ENCODE measurements at regions not wholly inside any gene's neighbourhood (a gene's known extent, or its start where the extent isn't known, plus 50 kb on each side); places are given as distances from the start of the nearest gene placed in this dataset.

DNA sequence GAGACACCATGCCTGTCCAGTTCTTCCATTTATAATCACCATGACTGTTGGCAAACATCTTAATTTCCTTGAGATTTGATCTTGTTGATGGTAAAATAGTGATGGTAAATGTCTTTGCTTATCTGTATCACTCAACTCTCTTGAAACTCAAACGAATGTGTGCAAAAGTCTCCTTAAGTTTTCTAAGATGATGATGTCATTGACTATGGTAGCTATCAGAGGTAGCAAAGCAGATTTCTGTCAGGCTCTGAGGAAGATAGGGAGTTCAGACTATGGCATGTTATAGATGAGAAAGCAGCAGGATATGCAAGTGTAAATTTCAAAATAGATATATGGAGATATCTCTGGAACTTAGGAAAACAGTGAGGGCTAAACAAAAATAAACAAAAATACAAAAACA is 121.0 kb upstream of the GJE1 start:
- Histone ChIP-seq H3K9me3 (no peaks in the 10 kb centered on the region), H3K36me3 (no peaks in the 10 kb centered on the region), H3K4me1 (replicated peaks) (no peaks in the 10 kb centered on the region), H3K27ac (no peak overlapping the region), H3K27me3 (replicated peaks; ENCODE audit: insufficient read depth) (no peaks in the 10 kb centered on the region), H3K4me3 (no peak overlapping the region)
- 52% methylated on average over 1 of the region's 1 CpG for WGBS
- intact Hi-C loops (cut with DNase I), result no loop called here
- TF ChIP-seq, protein P1, sequence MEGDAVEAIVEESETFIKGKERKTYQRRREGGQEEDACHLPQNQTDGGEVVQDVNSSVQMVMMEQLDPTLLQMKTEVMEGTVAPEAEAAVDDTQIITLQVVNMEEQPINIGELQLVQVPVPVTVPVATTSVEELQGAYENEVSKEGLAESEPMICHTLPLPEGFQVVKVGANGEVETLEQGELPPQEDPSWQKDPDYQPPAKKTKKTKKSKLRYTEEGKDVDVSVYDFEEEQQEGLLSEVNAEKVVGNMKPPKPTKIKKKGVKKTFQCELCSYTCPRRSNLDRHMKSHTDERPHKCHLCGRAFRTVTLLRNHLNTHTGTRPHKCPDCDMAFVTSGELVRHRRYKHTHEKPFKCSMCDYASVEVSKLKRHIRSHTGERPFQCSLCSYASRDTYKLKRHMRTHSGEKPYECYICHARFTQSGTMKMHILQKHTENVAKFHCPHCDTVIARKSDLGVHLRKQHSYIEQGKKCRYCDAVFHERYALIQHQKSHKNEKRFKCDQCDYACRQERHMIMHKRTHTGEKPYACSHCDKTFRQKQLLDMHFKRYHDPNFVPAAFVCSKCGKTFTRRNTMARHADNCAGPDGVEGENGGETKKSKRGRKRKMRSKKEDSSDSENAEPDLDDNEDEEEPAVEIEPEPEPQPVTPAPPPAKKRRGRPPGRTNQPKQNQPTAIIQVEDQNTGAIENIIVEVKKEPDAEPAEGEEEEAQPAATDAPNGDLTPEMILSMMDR (IDR thresholded peaks at IDR 0.05), result no peak
- TF ChIP-seq POLR2AphosphoS5 (IDR thresholded peaks at IDR 0.05) (no peak), POLR2A (IDR thresholded peaks at IDR 0.05) (no peak)
- no peak for DNase-seq (ENCODE audit: low spot score)

GRCh38 chr6:142011156-142011555 is 121.6 kb upstream of the GJE1 start:
- H3K4me1 ChIP-seq (replicated peaks), result no peaks in the 10 kb centered on the region
- no peak for DNase-seq (ENCODE audit: low spot score)

GRCh38 chr6:142009647-142010046 is 123.1 kb upstream of the GJE1 start:
- TF ChIP-seq, protein P1 (IDR thresholded peaks at IDR 0.05), result no peak
- no peak for TF ChIP-seq POLR2A (IDR thresholded peaks at IDR 0.05)
- no peak for TF ChIP-seq POLR2AphosphoS5 (IDR thresholded peaks at IDR 0.05)
- H3K27ac ChIP-seq, result no peak overlapping the region
- H3K4me1 ChIP-seq (replicated peaks), result no peaks in the 10 kb centered on the region
- no peaks in the 10 kb centered on the region for H3K9me3 ChIP-seq
- intact Hi-C loops (cut with DNase I), result no loop called here
- H3K36me3 ChIP-seq, result no peaks in the 10 kb centered on the region
- no peaks in the 10 kb centered on the region for H3K27me3 ChIP-seq (replicated peaks; ENCODE audit: insufficient read depth)
- H3K4me3 ChIP-seq, result no peak overlapping the region
- WGBS, result 34% methylated on average over 2 of the region's 2 CpGs
- no peak for DNase-seq (ENCODE audit: low spot score)

More at GRCh38 chr6:142011156-142011555, 121.6 kb upstream of the GJE1 start:
- H3K27me3 ChIP-seq (replicated peaks; ENCODE audit: insufficient read depth), result no peaks in the 10 kb centered on the region
- no peaks in the 10 kb centered on the region for H3K9me3 ChIP-seq
- no peak overlapping the region for H3K27ac ChIP-seq
- no peak for TF ChIP-seq POLR2AphosphoS5 (IDR thresholded peaks at IDR 0.05)
- no peak for TF ChIP-seq POLR2A (IDR thresholded peaks at IDR 0.05)
- TF ChIP-seq, protein P1 (IDR thresholded peaks at IDR 0.05), result no peak
- no peak overlapping the region for H3K4me3 ChIP-seq
- intact Hi-C loops (cut with DNase I), result no loop called here
- H3K36me3 ChIP-seq, result no peaks in the 10 kb centered on the region

DNA sequence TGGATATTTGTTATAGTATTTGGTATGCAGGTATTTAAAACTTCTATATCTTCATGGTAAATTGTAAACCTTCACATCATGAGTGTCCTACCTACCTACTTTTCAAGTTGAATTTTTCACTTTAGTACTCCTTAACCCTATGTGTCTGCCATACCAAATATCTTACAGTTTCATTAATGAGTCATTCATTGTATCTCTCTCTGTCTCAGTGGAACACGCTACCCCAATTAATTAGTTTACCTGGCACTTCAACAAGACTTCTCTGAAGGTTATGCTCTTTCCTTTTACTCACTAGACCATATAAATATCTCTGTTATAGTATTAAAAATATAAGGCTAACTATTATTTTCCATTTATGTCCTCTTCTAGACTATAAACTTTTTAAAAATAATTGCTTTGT is 123.9 kb upstream of the GJE1 start:
- WGBS, result 59% methylated on average over 1 of the region's 1 CpG
- DNase-seq (ENCODE audit: low spot score), result no peak
- no peak for TF ChIP-seq POLR2AphosphoS5 (IDR thresholded peaks at IDR 0.05)
- TF ChIP-seq, protein P1 (IDR thresholded peaks at IDR 0.05), result no peak
- no peak for TF ChIP-seq POLR2A (IDR thresholded peaks at IDR 0.05)
- Histone ChIP-seq H3K4me3 (no peak overlapping the region), H3K4me1 (replicated peaks) (no peaks in the 10 kb centered on the region), H3K27me3 (replicated peaks; ENCODE audit: insufficient read depth) (no peaks in the 10 kb centered on the region), H3K36me3 (no peaks in the 10 kb centered on the region), H3K27ac (no peak overlapping the region), H3K9me3 (no peaks in the 10 kb centered on the region)
- intact Hi-C loops (cut with DNase I), result no loop called here

- intact Hi-C loops (cut with DNase I), result no loop called here
- Histone ChIP-seq H3K36me3 (no peaks in the 10 kb centered on the region), H3K27me3 (replicated peaks; ENCODE audit: insufficient read depth) (no peaks in the 10 kb centered on the region), H3K4me1 (replicated peaks) (no peaks in the 10 kb centered on the region), H3K27ac (no peak overlapping the region), H3K4me3 (no peak overlapping the region), H3K9me3 (no peaks in the 10 kb centered on the region)
- WGBS, result 85% methylated on average over 4 of the region's 4 CpGs
- TF ChIP-seq POLR2A (IDR thresholded peaks at IDR 0.05) (no peak), POLR2AphosphoS5 (IDR thresholded peaks at IDR 0.05) (no peak)
- TF ChIP-seq, protein P1 (IDR thresholded peaks at IDR 0.05), result no peak
- DNase-seq (ENCODE audit: low spot score), result no peak
Observed at GRCh38 chr6:142008016-142008735, 124.5 kb upstream of the GJE1 start.
